T-helper 22 cell (primary cell): ENCODE measurements at regions not wholly inside any gene's neighbourhood (a gene's known extent, or its start where the extent isn't known, plus 50 kb on each side); places are given as distances from the start of the nearest gene placed in this dataset.
"Not testable (repeated sequence)": the region's sequence is repeated elsewhere in the genome, so short reads cannot be mapped to it uniquely, and the experiment has no call there.

Source experiments
- DNase-seq: peaks from one replicate; pipeline ENCODE4 v3.0.0-alpha.2; 2020; ENCODE audit warnings: low read depth

DNA sequence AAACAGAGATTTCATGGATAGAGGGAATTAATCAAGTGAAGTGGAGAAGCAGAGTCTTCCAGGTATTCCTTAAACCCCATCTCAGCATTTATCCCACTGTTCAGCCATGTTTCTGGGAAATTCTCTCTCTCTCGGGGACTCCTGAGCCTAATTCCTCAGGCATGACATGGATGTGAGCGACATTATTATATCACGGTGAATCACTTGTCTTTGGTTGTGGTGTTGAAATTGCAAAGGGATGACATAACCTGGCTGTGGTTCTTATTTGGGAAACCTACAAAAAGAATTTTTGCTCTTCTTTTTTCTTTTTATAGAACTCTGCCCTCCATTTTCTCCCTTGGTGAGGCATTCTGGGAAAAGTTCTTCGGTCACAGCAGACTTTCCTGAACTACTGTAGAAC lies 457.9 kb upstream of the PTGER4 start:
- no peak for DNase-seq

- no peak for DNase-seq
These were observed 458.5 kb upstream of the PTGER4 start for GRCh38 chr5:40221255-40221654.

GRCh38 chr5:40220260-40220659 lies 459.5 kb upstream of the PTGER4 start:
- no peak for DNase-seq

- no peak for DNase-seq
These were observed 462.2 kb upstream of the PTGER4 start for GRCh38 chr5:40217553-40217952.

DNA sequence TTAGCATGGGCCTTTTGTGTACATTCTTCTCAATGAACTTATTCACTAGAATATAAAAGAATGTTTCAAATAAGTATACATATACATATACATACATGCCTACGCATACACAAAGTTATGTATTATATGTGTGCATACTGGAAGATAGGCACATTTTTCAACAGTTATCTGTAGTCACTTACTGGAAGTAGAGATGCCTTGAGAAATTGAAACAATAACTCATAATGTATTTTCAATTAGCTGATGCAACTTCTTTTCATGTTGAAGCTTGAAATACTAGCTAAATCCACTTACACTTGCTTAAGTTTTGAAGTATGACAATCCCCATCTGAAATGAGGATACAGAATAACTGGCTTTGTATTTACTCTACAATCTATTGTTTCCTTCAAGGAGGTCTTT lies 469.0 kb upstream of the PTGER4 start:
- no peak for DNase-seq

- DNase-seq = no peak
These were observed 473.7 kb upstream of the PTGER4 start for GRCh38 chr5:40206030-40206429.

DNA sequence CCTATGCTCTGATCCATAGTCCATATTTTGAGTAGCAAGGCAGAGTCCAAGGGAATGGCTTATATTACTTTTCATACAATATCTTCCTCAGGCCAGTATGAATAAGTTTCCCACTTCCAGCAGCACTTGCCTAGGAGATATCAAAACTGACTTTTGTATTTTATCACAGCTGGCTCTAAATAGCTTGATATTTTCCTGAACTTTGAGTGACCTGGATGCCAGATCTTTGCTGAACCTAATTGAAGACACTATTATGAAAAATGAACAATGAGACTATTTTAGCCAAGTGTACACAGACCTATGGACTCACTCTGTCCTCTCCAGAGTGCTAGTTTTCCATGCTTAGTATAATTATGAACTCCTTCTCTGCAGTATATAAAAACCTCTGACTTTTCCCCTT lies 475.6 kb upstream of the PTGER4 start:
- no peak for DNase-seq

DNA sequence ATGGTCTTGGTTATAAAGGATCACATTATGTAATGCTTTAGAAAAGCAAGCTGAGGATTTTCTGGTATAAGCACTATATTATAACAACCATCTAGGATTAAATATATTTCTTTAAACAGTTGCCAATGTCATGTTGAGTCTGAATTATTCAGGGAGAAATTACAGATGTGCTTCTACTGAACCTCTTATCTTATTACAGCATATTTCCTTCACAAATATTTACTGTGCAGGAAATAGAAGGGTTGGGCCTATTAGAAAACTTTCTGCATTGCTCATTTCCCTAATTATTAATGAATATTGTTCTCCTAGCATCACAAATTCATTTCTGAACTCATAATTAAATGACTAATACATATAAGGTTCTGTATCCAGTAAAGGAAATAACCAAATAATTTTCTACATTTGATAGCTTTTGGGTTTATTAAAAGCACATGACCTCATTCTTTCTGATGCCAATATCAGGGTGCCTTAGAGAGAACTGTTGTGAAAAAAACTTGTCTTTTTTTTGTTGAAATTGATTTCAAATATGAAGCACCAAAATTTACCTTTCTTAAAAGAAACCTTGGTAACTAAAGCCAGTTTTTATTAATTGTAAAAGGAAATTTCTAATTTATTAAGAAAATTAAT lies 476.8 kb upstream of the PTGER4 start:
- DNase-seq = no peak

DNA sequence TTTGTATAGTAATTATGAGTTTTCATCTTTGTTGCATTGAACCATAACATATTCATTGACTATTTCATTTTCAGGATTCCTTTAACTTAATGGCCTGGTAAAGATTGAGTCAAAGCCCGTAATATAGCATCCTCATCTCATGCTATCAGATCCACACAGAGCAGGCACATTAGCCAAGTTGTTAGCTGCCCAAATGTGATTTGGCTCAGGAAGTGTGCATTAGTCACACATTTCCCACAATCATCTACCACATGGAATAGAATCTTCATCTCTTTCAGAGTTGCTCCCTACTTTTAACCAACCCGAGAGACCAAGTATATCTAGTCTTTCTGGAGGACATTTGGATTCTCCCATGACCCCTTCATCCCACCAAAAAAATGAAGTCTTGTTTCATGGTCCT lies 481.0 kb upstream of the PTGER4 start:
- no peak for DNase-seq

- DNase-seq = not testable (repeated sequence)
These were observed 484.1 kb upstream of the PTGER4 start for GRCh38 chr5:40195574-40195973.

DNA sequence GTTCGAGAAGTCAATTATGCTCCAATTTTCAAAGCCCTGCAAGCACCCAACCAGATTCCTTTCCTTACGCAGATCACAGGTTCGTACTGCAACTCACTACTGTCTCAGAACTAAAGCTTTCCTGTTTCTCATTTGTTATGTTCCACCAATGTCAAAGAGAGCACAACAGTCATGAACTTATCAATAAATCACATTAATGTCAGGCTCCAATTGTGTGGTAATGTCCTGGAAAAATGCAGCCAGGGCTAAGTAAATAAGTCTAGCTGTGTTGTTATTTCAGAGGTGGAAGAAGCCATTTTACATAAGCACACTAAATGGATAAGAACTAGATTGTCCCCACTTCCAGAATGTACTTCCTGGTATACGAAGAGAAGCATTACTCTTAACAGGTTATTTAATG lies 488.6 kb upstream of the PTGER4 start:
- DNase-seq = no peak

DNA sequence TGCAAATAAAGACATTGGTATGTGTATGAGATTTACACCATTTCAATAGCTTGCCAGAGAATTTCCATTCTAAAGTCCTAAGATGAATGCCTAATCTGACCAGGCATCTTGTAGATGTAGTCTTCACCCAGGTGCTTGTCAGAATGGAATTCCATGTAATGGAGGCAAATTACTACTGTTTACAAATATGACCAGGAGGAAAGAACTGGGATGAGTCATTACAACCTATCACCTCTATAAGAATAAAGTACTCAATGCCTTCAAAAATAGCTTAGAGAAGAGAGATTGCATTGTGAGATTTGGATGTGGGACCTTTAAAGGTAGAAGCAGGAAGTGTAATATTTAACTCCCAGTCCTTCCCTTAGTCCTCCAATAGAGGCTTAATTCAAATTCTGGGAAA lies 507.0 kb upstream of the PTGER4 start:
- DNase-seq = no peak

- DNase-seq = no peak
These were observed 507.7 kb upstream of the PTGER4 start for GRCh38 chr5:40171971-40172370.

DNA sequence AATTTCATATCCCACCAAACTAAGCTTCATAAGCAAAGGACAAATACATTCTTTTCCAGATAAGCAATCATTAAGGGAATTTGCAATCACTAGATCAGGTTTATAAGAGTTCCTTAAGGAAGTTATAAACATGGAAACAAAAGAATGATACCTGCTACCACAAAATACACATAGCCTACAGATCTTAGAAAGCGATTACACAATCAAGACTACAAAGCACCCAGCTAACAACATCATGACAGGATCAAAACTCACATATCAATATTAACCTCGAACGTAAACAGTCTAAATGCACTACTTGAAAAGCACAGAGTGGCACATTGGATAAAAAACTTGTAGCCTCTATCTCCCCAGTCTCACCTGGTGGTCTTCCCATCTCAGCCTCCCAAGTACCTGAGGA lies 512.4 kb upstream of the PTGER4 start:
- no peak for DNase-seq

- DNase-seq = no peak
These were observed 512.9 kb upstream of the PTGER4 start for GRCh38 chr5:40166802-40167201.

- DNase-seq = no peak
These were observed 513.7 kb upstream of the PTGER4 start for GRCh38 chr5:40165789-40166728.

DNA sequence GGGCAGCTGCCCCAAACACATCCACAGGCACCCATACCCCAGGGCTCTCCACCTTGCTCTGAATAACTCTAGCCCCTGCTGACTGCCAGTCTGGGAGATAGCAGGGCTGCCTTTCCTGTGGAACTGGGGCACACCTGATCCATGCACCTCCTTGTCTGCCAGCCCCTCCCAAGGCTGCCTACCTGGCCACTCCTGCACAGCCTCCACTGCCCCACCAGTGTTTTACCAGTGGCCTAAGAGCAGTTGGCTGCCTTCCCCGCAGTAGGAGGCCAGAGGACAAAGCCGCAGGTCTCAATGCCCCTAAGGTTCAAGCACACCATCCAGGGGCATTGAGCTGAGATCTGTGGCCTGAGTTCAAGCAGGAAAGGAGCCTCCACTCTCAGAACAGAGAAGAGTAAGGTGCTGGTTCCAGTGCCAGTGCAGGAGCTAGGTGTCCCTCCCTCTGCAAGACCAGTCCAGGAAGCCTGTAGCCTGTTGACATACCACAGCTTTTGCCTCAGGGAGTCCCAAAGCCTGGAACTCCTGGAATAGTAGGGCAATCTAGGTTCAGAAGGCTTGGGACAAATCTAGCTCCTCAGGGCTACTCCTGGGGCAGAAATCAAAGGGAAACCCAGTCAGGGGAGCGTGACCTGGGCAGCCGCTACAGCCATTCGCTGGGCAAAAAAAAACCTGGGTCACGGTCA lies 514.5 kb upstream of the PTGER4 start:
- no peak for DNase-seq

DNA sequence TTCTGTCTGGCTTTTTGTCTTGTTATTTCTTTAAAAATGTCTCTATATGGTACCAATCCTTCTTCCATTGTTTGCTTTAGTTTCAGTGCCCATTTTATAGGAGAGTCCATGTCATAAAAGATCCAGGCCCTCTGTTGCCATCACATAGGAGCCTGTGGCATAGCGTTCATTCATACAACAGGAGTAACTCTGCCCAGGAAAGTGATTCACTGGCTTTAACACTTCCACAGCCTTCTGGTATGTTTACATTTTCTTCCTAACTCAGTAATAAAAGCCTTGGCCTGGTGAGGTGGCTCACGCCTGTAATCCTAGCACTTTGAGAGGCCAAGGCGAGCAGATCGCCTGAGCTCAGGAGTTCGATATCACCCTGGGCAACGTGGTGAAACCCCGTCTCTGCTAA lies 519.3 kb upstream of the PTGER4 start:
- no peak for DNase-seq

DNA sequence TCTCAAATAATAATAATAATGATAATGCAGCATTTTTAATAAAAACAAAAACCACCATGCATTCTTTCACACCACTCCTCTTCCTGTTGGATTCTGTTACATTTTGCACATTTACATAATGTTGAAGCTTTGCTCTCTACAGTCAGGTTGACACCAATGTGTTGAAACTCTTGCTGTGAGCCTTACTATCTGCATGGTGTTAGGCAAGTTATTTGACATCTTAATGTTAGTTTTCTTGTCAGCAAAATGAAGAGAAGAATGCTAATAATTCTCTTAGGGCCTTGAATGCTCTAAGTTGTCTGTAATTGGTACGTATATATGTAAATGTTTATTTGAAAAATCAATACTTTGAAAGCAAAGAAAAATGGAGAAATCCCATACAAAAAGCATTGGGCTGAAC lies 525.5 kb upstream of the PTGER4 start:
- DNase-seq = no peak

- no peak for DNase-seq
These were observed 528.8 kb upstream of the PTGER4 start for GRCh38 chr5:40150896-40151295.

- no peak for DNase-seq
These were observed 537.8 kb upstream of the PTGER4 start for GRCh38 chr5:40141896-40142295.

GRCh38 chr5:40141418-40141817 lies 538.3 kb upstream of the PTGER4 start:
- no peak for DNase-seq

DNA sequence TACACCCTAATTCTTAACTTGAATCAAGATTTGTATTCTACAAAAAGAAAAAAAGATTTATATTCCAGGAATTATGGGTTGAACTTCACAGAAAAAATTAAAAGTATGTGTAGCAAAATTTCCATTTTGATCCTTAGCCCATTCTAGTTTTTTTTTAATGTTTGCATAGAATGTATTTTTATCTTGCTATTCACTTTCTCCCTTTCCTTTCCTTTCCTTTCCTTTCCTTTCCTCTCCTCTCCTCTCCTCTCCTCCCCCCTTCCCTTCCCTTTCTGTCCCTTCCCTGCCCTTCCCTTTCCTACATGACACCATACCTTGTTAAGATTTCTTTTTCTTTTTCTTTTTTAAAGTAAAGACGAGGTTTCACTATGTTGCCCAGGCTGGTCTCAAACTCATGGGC lies 542.5 kb upstream of the PTGER4 start:
- no peak for DNase-seq
